Osteoblast (primary cell): ENCODE measurements at regions not wholly inside any gene's neighbourhood (a gene's known extent, or its start where the extent isn't known, plus 50 kb on each side); places are given as distances from the start of the nearest gene placed in this dataset.

Experiments used
- DNase-seq: peaks from one replicate; pipeline ENCODE4 v3.0.0; 2011; ENCODE audit warnings: low spot score, mixed read lengths; ENCODE audit not compliant: insufficient read length; ENCODE audit errors: missing footprints
- H2AFZ ChIP-seq: 2 replicates; pipeline ENCODE4 v1.6.0; 2011; ENCODE audit warnings: mild to moderate bottlenecking, low read length
- H3K27ac ChIP-seq: 2 replicates; pipeline ENCODE4 v1.5.1; 2011; ENCODE audit warnings: mild to moderate bottlenecking, low read depth, low read length, moderate library complexity
- H3K27me3 ChIP-seq: 2 replicates; pipeline ENCODE4 v1.6.0; 2012; ENCODE audit warnings: mild to moderate bottlenecking, control low read depth, inconsistent platforms, low read length, moderate library complexity; ENCODE audit not compliant: insufficient read depth
- H3K36me3 ChIP-seq: 2 replicates; pipeline ENCODE4 v1.5.1; 2011; ENCODE audit warnings: mild to moderate bottlenecking, low read length, control low read depth, moderate library complexity; ENCODE audit not compliant: insufficient read depth
- H3K4me1 ChIP-seq: 2 replicates; pipeline ENCODE4 v1.5.1; 2011; ENCODE audit warnings: mild to moderate bottlenecking, low read length, control low read depth, moderate library complexity; ENCODE audit not compliant: insufficient read depth
- H3K4me2 ChIP-seq: 2 replicates; pipeline ENCODE4 v1.6.0; 2011; ENCODE audit warnings: mild to moderate bottlenecking, low read length; ENCODE audit not compliant: insufficient read depth
- H3K4me3 ChIP-seq: fragments of 200-600 bp; sonication (generic); 3 replicates; pipeline ENCODE4 v1.5.1; 2012; ENCODE audit warnings: mild to moderate bottlenecking, low read length, inconsistent platforms; ENCODE audit not compliant: insufficient read depth
- H3K79me2 ChIP-seq: 2 replicates; pipeline ENCODE4 v1.6.0; 2012; ENCODE audit warnings: mild to moderate bottlenecking, low read length, control low read depth, inconsistent platforms; ENCODE audit not compliant: insufficient read depth
- H3K9me3 ChIP-seq: 2 replicates; pipeline ENCODE4 v1.5.1; 2011; ENCODE audit warnings: low read depth, low read length, control low read depth
- H4K20me1 ChIP-seq: 2 replicates; pipeline ENCODE4 v1.6.0; 2012; ENCODE audit warnings: mild to moderate bottlenecking, low read length, control low read depth; ENCODE audit not compliant: insufficient read depth
- CTCF ChIP-seq: IDR thresholded peaks from 2 replicates; pipeline ENCODE4 v1.5.1; 2011; ENCODE audit warnings: mild to moderate bottlenecking, low read depth, low read length, moderate library complexity; ENCODE audit errors: extremely low read depth

- Histone ChIP-seq H3K4me2 (no peak overlapping the region), H3K9me3 (no peaks in the 10 kb centered on the region), H4K20me1 (no peaks in the 10 kb centered on the region), H3K36me3 (no peaks in the 10 kb centered on the region), H3K4me3 (no peak overlapping the region), H3K27ac (no peak overlapping the region), H3K4me1 (no peaks in the 10 kb centered on the region), H2AFZ (no peak overlapping the region), H3K79me2 (no peaks in the 10 kb centered on the region), H3K27me3 (no peaks in the 10 kb centered on the region)
- DNase-seq: no peak
- no peak for TF ChIP-seq CTCF
These were observed 50.8 kb upstream of the MYLIP start for GRCh38 chr6:16078064-16078463.

DNA sequence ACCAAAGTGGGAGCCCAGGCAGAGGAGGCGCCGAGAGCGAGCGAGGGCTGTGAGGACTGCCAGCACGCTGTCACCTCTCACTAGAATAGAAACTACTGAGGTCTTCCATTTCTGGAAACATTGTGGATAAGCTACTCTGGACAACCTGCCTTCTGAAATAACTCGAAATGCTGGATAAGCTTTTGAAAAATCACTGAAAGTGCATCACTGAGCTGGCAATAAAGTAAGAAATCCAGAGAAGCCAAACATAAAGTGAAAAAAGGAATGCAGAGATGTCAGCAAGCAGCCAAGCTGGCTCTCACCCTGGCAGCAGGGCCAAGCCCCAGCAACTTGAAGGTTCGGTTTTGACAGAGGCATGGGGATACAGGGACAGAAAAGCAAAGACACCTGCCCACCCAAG lies 59.2 kb upstream of the MYLIP start:
- no peak overlapping the region for H2AFZ ChIP-seq
- no peaks in the 10 kb centered on the region for H3K4me1 ChIP-seq
- H3K36me3 ChIP-seq: no peaks in the 10 kb centered on the region
- TF ChIP-seq CTCF: no peak
- H3K4me2 ChIP-seq: no peak overlapping the region
- H3K9me3 ChIP-seq: no peaks in the 10 kb centered on the region
- H3K27me3 ChIP-seq: no peaks in the 10 kb centered on the region
- no peak overlapping the region for H3K27ac ChIP-seq
- H3K79me2 ChIP-seq: no peaks in the 10 kb centered on the region
- H4K20me1 ChIP-seq: no peaks in the 10 kb centered on the region
- no peak for DNase-seq
- H3K4me3 ChIP-seq: no peak overlapping the region

DNA sequence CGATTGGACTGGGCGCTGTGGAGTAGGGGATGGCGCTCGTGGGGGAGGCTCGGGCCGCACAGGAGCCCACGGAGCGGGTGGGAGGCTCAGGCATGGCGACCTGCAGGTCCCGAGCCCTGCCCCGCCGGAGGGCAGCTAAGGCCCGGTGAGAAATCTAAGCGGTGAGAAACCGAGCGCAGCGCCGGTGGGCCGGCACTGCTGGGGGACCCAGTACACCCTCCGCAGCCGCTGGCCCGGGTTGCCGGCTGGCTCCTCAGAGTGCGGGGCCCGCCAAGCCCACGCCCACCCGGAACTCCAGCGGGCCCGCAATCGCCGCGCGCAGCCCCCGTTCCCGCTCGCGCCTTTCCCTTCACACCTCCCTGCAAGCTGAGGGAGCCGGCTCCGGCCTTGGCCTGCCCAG lies 59.7 kb upstream of the MYLIP start:
- H3K4me3 ChIP-seq: no peak overlapping the region
- no peaks in the 10 kb centered on the region for H3K36me3 ChIP-seq
- DNase-seq: no peak
- no peak overlapping the region for H3K27ac ChIP-seq
- H4K20me1 ChIP-seq: no peaks in the 10 kb centered on the region
- H3K79me2 ChIP-seq: no peaks in the 10 kb centered on the region
- no peak for TF ChIP-seq CTCF
- no peak overlapping the region for H3K4me2 ChIP-seq
- H3K4me1 ChIP-seq: no peaks in the 10 kb centered on the region
- no peak overlapping the region for H2AFZ ChIP-seq
- H3K27me3 ChIP-seq: no peaks in the 10 kb centered on the region
- H3K9me3 ChIP-seq: no peaks in the 10 kb centered on the region

GRCh38 chr6:16067568-16067967 lies 61.3 kb upstream of the MYLIP start:
- DNase-seq: no peak
- no peaks in the 10 kb centered on the region for H3K9me3 ChIP-seq
- H3K79me2 ChIP-seq: no peaks in the 10 kb centered on the region
- H3K4me3 ChIP-seq: no peak overlapping the region
- H2AFZ ChIP-seq: no peak overlapping the region
- H3K27ac ChIP-seq: no peak overlapping the region
- no peak for TF ChIP-seq CTCF
- no peaks in the 10 kb centered on the region for H3K36me3 ChIP-seq
- H3K27me3 ChIP-seq: no peaks in the 10 kb centered on the region
- no peaks in the 10 kb centered on the region for H4K20me1 ChIP-seq
- H3K4me1 ChIP-seq: no peaks in the 10 kb centered on the region
- H3K4me2 ChIP-seq: no peak overlapping the region
